DMS 273 (cell line): ENCODE measurements at regions not wholly inside any gene's neighbourhood (a gene's known extent, or its start where the extent isn't known, plus 50 kb on each side); places are given as distances from the start of the nearest gene placed in this dataset.
A peak's percentile ranks its signal among the peaks of the same experiment; 100 is the strongest.

ENCODE experiments used
- DNase-seq: peaks from one replicate; lab custom pipeline; 2025; ENCODE audit not compliant: unreplicated experiment; lab: John Stamatoyannopoulos, UW

GRCh38 chr4:10336471-10336870, 120.8 kb downstream of the ZNF518B start:
- DNase-seq: no peak

GRCh38 chr4:10335050-10335449, 122.2 kb downstream of the ZNF518B start:
- DNase-seq: no peak

- DNase-seq: no peak
These were observed 122.7 kb downstream of the ZNF518B start for GRCh38 chr4:10334506-10335028.

GRCh38 chr4:10333942-10334341, 123.3 kb downstream of the ZNF518B start:
- DNase-seq: no peak

- no peak for DNase-seq
These were observed 131.2 kb downstream of the ZNF518B start for GRCh38 chr4:10326075-10326474.

GRCh38 chr4:10321931-10322330, 135.3 kb downstream of the ZNF518B start:
- DNase-seq: peak; percentile 72

- DNase-seq: no peak
These were observed 137.1 kb downstream of the ZNF518B start for GRCh38 chr4:10320130-10320529.

GRCh38 chr4:10317345-10317744, 139.9 kb downstream of the ZNF518B start:
- DNase-seq: no peak

- no peak for DNase-seq
These were observed 140.4 kb downstream of the ZNF518B start for GRCh38 chr4:10316851-10317250.

- no peak for DNase-seq
These were observed 141.6 kb downstream of the ZNF518B start for GRCh38 chr4:10315638-10316037.

GRCh38 chr4:10312568-10312967, 144.7 kb downstream of the ZNF518B start:
- DNase-seq: no peak

- no peak for DNase-seq
These were observed 145.3 kb downstream of the ZNF518B start for GRCh38 chr4:10311939-10312338.

GRCh38 chr4:10305816-10306215, 151.4 kb downstream of the ZNF518B start:
- no peak for DNase-seq

GRCh38 chr4:10303291-10303690, 153.9 kb downstream of the ZNF518B start:
- DNase-seq: no peak

- DNase-seq: no peak
These were observed 155.1 kb downstream of the ZNF518B start for GRCh38 chr4:10302096-10302495.

GRCh38 chr4:10299601-10300000, 157.6 kb downstream of the ZNF518B start:
- DNase-seq: no peak

GRCh38 chr4:10298681-10299080, 158.5 kb downstream of the ZNF518B start:
- no peak for DNase-seq

GRCh38 chr4:10296730-10297129, 160.5 kb downstream of the ZNF518B start:
- DNase-seq: no peak

GRCh38 chr4:10295301-10295700, 161.9 kb downstream of the ZNF518B start:
- no peak for DNase-seq

- no peak for DNase-seq
These were observed 167.7 kb downstream of the ZNF518B start for GRCh38 chr4:10289538-10289906.

GRCh38 chr4:10288830-10289537, 168.2 kb downstream of the ZNF518B start:
- DNase-seq: no peak

GRCh38 chr4:10285028-10285427, 168.4 kb upstream of the WDR1 start:
- no peak for DNase-seq

GRCh38 chr4:10283761-10284160, 167.2 kb upstream of the WDR1 start:
- DNase-seq: no peak
